NB4 (cell line): ENCODE measurements at regions not wholly inside any gene's neighbourhood (a gene's known extent, or its start where the extent isn't known, plus 50 kb on each side); places are given as distances from the start of the nearest gene placed in this dataset.

Experiments
- MYC ChIP-seq: IDR thresholded peaks from 2 replicates; pipeline ENCODE4 v1.6.1; 2011; ENCODE audit warnings: low read depth, low read length
- TF ChIP-seq, protein P1 (sequence below): IDR thresholded peaks from one replicate; pipeline ENCODE4 v1.5.1; 2012; ENCODE audit warnings: low read depth, low read length

DNA sequence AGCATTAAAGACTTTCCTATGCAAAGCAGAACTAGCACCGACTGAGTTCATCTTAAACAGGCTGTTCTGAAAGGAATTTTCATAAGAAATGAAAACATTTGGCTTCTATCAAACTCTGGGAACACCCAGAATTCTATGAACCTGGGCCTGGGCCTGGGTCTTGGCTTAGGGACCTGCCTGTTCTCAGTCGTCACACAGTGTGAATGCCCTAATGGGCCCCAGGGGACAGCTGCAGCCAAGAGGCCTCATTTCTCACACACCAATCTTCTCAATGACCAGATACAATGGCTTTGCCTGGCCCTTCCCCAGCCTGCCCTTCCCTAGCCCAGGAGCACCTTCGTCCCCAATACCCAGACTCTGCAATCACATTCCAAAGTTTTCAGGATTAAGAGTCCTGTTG, 234.9 kb upstream of the ARHGAP20 start:
- TF ChIP-seq, protein P1, sequence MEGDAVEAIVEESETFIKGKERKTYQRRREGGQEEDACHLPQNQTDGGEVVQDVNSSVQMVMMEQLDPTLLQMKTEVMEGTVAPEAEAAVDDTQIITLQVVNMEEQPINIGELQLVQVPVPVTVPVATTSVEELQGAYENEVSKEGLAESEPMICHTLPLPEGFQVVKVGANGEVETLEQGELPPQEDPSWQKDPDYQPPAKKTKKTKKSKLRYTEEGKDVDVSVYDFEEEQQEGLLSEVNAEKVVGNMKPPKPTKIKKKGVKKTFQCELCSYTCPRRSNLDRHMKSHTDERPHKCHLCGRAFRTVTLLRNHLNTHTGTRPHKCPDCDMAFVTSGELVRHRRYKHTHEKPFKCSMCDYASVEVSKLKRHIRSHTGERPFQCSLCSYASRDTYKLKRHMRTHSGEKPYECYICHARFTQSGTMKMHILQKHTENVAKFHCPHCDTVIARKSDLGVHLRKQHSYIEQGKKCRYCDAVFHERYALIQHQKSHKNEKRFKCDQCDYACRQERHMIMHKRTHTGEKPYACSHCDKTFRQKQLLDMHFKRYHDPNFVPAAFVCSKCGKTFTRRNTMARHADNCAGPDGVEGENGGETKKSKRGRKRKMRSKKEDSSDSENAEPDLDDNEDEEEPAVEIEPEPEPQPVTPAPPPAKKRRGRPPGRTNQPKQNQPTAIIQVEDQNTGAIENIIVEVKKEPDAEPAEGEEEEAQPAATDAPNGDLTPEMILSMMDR: no peak
- no peak for TF ChIP-seq MYC
